ENCODE measurements at regions not wholly inside any gene's neighbourhood (a gene's known extent, or its start where the extent isn't known, plus 50 kb on each side); places are given as distances from the start of the nearest gene placed in this dataset.
"Not testable (repeated sequence)": the region's sequence is repeated elsewhere in the genome, so short reads cannot be mapped to it uniquely, and the experiment has no call there.

DNA sequence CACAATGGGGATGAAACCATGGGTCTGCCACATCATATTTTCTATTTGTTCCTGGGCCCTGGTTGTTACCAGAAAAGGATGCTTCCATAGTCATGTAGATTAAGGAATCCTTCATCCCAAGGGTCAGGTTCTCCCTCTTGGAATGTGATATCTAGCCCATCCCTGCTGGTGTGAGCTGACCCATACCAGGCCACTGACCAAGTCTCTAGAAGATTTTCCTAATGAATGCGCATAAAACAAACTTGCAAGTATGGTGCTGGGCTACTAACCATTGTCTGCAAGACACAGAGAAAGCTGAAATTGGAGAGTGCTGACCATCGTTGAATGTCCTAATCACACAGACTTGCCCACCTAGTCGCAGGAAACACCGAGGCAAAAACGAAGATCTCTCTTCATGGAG, 972.6 kb downstream of the EFNA5 start:
- no peak for DNase-seq (ENCODE audit: low read depth)

DNA sequence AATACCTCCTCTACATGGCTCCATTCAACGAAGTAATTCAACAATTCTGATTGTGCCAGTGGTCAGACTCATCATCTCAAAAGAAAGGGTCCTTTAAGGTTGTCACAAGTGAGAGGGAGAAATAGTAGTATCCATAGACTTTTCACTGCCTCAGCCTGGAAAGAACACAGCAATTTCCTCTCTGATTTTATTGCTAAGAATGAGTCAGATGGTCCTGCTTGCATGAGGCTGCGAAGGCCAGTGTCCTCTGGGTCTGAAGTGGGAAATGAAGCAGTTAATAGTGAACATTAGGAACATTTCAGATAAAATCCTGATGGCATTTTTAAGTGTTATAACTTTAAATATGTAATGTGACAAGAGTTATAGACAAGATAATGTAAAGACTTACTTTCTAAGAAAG, 979.0 kb downstream of the EFNA5 start:
- DNase-seq (ENCODE audit: low read depth), result no peak

DNA sequence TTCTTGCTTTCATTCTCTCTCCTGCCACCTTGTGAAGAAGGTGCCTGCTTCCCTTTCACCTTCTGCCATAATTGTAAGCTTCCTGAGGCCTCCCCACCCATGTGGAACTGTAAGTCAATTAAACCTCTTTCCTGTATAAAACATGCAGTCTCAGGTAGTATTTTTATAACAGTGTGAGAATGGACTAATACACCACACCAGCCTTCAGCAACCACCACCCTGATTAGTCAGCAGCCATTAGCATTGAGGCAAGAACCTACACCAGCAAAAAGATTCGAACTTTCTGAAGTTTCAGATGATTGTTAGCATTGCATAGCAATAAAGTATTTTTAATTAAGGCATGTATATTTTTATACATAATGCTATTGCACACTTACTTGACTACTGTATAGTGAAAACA, 980.2 kb downstream of the EFNA5 start:
- no peak for DNase-seq (ENCODE audit: low read depth)

DNA sequence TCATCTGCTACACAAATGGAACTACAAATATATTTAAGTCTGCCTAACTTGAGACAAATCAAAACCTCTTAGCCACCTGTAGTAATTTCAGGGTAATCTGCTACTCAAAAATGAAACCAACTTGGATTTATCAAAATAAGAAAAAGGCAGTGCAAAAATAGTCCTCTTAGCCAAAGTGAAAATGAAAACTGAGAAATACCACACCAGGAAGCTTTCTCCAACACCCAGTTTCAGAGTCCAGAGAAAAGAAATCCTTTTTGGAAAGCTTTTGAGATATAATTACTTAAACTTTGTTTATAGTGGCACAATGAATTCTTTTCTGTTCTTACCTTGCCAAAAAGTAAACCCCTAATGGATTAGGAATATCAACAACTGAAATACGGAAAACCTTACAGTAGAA, 990.4 kb downstream of the EFNA5 start:
- DNase-seq (ENCODE audit: low read depth), result no peak

DNA sequence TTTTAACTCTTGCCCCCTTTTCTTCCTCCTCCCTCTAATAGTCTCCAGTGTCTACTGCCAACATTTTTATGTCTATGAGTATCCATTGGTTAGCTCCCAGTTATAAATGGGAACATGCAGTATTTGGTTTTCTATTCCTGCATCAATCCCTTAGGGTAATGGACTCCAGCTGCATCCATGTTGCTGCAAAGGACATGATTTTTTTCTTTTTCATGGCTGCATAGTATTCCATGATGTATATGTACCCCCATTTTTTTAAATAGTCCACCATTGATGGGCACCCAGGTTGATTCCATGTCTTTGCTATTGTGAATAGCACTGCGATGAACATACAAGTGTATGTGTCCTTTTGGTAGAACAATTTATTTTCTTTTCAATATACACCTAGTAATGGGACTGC, 993.7 kb downstream of the EFNA5 start:
- DNase-seq (ENCODE audit: low read depth), result no peak

DNA sequence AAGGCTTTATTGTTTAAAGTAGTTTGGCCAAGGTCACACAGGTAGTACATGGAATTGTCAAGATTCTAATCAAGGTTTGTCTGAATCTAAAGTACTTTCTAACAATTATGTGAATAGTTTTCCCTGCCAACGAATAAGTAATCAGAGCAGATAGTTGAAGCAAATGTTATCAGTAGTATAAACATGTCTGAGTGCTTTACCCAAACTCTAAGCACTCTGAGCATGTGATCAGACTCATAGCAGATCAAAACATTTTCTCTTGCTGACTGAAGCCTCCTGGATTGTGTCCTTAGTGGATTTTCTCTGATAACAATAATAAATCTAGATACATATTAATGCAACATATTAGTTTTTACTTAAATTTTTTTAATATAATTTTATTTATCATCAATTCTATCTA, 995.0 kb downstream of the EFNA5 start:
- no peak for DNase-seq (ENCODE audit: low read depth)

DNA sequence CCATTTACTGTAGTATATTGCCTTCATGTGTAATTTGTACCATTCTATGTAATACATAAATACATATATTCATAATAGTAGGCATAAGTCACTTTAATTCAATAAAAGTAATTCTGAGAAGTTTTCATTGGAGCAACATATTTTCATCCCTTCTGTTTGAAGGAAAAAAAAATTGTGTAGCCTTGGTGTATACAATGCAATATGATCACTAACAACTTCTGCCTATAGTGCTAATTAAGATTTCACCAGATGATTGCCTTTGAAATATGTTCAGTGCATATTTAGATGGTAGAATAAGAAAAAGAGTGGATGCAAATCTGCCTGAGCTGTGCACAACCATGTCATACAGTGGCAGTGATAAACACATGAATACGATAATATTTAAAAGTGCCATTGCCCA, 996.8 kb downstream of the EFNA5 start:
- no peak for DNase-seq (ENCODE audit: low read depth)

DNA sequence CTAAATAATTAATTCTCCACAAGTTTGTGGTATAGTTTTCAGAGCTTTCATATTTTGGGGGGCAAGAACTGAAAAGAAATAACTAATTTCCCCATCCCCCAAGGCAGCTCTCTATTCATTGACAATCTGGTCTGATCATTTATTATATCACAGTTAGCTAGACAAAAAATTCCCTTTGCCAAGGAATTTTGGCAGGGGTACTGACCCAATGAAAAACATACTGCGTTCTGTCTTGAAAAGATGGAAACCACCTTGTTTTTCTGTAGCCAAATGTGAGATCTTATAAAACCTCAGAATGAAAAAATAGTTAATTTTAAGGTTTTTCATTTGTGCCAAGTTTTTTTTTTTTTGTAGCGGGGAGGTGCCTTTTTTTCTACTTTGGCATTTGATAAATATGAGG, 1008.9 kb downstream of the EFNA5 start:
- no peak for DNase-seq (ENCODE audit: low read depth)

DNA sequence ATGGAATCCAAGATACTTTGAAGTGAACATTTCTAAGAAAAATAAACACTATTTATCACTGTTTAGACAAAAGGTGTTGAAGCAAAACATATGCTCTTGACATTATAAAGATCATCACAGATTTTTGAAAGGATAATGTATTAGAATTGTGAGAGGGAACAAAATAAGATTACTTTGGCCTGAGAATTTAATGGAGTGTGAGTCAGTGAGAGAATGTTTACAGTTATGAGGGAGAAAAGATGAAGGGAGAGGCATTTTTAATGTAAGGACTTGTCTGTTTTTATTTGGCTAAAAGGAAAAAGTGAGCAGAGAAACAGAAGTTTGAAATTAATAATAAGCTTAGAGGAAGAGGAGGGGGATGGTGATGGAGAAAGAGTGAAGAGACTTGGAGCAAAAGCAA, 1010.1 kb downstream of the EFNA5 start:
- no peak for DNase-seq (ENCODE audit: low read depth)

DNA sequence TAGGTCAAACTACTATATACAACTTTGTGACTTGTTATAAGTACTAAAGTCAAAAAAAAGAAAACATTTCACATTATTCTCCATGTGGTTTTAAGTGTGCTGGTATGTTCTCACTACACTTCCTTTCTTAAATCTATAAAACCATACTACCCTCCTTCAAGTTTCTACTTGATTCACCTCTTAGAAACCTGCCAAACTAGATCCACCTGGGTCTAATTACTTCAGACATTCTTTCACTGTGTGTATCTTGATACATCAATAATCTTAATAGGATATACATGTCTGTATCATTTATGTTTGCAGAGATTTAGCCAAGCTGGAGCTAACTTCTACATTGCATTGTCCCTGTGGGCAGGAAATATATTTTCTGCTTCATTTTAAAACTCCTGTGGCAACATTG, 1012.6 kb downstream of the EFNA5 start:
- DNase-seq (ENCODE audit: low read depth), result no peak

DNA sequence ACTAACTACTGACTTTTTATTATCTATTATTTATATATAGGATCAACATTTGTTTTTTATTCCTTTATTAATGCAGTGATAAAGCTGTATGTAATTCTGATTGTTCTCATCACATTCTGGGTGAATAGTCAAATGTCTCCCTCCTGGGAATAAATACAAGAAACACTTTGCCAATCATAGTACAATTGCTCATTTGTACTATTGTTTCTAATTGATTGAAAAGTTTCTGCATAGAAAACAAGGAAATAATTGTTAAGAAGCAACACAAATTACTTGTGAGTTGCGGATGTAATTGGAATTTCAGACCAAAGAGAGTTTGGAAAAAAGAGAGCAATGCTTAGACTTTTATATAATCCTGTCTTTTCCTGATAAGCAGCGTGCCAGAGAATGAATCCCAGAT, 1013.9 kb downstream of the EFNA5 start:
- DNase-seq (ENCODE audit: low read depth), result no peak

DNA sequence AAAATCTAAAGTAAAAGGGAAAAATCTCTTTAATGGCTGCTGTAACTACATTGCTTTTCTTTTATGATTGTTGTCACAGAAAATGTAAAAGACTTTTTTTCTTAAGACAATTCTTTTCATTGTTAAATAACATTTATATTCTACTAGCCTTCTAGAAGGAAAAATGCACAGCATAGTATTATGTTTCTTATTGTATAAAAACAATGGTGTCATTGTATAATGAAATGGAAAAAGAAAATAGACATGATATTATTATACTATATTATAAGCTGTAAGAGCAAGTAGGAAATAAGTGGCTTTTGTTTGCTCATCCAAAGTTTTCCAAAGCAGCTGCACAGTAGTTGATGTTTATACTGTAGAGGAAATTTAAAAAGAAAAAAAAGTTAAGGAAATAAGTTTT, 1021.7 kb downstream of the EFNA5 start:
- no peak for DNase-seq (ENCODE audit: low read depth)

DNA sequence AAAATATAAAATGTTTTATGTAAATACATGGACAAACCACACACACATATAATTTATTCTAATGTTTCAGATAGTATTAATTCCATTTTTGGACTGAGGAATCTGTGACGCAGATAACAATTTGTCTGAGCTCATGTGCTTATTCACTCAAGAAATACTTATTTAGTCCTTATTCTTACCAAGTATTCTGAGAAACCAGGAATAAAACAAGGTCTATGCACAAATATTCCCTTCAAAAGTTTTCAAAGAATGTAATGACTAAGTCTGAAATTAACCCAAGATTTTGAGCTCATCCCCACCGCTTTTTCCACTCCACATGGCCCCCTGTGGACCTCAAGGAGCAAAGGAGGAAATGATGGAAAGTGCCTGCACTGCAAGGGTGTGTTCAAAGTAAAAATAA, 1022.3 kb downstream of the EFNA5 start:
- DNase-seq (ENCODE audit: low read depth), result no peak

DNA sequence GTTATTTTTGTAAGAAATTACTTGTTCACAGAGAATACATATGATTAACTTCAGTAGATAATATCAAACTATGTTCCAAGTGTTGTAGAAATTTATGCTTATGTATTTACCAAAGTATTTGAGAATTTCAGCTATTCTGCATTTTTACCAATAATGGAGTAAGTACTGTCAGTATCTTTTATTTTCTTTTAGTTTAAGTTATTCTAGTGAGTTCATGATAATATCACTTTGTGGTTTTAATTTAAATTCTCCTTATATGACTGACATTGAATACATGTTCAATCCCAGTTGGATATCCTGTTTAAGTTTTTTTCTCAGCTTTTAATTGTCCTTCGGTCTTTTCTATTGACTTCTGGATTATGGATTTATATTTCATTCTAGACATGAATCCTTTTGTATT, 1024.6 kb downstream of the EFNA5 start:
- no peak for DNase-seq (ENCODE audit: low read depth)

DNA sequence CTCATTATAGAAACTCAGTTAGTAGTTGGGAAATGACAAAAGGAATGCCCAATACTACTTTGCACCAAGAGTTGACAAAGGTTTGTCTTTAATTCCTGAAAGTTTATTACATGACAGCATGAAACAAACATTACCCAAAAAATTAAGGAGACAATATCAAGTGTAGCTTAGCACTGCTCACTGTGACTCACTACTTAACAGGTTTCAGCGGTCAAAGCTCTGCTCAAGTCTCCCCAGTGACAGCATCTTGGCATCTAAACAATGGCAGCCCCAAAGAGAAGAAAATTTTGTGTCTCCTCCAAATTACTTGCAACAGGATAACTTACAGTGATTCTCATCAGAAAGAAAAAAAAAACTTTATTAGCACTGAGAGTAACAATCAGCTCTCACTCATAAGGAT, 1030.2 kb downstream of the EFNA5 start:
- DNase-seq (ENCODE audit: low read depth), result no peak

DNA sequence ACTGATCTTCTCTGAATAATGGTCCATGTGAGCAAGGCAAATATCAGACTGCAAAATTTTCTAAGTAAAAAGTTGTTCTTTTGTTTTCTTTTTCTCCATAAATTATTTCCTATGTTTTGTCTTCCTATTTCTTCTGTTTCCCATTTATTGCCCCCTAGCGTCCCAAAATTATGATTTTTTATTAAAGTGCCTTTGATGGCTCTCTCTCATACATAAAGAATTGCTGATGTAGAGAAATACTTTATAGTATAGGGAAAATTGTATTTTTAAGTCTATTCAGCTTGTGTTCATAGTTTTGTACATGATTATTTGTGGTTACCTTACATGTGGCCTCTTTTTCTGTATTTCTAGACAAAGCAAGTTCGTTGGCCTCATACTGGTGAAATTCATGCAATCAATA, 1031.2 kb downstream of the EFNA5 start:
- no peak for DNase-seq (ENCODE audit: low read depth)

DNA sequence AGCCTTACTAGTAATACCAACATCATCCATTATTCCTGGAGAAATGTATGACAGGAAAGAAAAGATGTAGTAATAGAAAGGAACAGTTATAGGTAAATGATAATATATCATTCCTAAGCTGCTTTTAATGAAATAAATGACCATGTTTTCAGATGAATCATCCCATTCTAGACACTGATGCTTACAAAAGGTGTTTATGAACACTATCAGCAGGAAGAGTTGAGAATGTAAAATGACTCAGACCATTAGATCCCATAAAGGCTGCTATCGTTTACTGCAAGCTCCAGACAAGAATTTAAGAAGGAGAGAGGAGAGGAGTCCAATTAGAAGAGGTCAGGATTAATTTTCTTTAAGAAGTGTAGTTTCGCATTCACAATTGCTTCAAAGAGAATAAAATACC, 1033.5 kb downstream of the EFNA5 start:
- no peak for DNase-seq (ENCODE audit: low read depth)

DNA sequence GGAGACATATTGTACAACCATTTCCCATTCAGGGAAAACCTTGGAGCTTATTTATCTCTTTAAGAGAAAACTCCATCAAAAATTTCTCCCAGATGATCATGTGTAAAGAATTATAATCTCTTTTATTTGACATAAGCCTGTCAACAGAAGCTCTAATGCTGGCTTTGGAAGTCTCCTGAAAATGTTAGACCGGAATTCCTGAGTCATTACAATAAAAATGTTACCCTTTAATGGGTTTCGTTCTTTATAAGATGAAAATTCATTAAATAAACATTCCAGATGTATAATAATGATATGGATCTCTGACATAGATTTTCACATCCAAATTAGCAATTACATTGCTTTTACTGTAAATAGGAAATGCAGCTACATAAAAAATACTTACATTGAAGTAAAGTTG, 1036.4 kb downstream of the EFNA5 start:
- DNase-seq (ENCODE audit: low read depth), result no peak

DNA sequence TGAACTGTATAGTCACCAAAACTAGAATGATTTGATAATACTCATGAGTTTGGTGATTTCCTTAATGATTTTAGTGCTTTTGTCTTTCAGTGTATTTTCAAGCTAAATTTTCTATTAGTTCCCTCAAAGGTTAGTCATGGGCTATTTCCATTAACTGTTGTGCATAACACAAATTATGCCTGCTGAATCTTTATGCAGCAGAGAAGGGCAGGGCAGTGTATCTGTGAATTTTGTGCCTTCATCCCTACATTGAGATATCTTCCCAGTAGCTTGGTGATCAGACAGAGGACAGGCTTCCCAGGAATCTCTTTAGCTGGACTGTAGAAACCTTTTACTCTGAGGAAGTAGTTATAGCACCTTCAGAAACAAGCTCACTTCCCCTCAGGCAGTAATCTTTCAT, 1036.9 kb downstream of the EFNA5 start:
- no peak for DNase-seq (ENCODE audit: low read depth)

DNA sequence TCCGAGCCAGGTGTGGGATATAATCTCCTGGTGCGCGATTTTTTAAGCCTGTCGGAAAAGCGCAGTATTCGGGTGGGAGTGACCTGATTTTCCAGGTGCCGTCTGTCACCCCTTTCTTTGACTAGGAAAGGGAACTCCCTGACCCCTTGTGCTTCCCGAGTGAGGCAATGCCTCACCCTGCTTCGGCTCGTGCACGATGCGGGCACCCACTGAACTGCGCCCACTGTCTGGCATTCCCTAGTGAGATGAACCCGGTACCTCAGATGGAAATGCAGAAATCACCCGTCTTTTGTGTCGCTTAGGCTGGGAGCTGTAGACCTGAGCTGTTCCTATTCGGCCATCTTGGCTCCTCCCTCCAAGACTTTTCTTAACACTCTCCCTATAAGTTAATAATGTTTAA, 1042.3 kb downstream of the EFNA5 start:
- DNase-seq (ENCODE audit: low read depth), result not testable (repeated sequence)

DNA sequence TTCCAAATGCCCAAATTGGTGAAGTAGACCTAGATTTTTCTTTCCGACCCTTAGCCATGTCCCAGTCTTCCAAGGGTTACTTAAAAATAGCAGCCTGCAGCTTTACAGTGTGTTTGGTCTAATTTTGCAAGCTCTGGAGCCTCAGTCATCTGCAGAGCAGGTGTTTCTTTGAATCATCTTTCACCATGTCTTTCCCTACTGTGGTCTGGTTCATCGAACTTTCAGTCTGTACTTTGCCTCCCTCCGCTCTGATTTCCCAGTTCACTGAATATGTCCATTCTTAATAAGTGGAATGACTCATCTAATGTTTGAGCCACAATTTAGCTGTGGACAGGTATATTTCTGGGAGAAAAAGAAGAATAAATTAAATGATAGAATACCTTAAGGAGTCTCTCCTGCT, 1060.7 kb downstream of the EFNA5 start:
- no peak for DNase-seq (ENCODE audit: low read depth)

DNA sequence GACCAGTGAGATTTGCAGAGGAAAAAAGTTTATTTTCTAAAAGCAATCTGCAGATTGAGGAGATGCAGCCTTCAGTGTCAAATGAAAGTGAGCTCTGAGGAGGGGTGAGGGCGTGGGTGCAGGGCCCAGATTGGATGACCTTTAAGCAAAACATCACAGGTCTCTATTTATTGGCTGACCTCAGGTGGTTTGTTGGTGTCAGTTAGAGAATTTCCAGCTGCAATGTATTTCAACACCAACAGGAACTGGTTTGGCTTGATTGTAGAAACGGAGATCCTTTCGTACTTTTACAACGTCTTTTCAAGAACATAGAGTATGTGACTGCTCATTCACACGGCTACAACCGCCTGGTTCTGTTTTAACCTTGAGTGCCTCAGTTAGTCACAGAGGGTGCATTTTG, 1069.1 kb downstream of the EFNA5 start:
- DNase-seq (ENCODE audit: low read depth), result no peak

DNA sequence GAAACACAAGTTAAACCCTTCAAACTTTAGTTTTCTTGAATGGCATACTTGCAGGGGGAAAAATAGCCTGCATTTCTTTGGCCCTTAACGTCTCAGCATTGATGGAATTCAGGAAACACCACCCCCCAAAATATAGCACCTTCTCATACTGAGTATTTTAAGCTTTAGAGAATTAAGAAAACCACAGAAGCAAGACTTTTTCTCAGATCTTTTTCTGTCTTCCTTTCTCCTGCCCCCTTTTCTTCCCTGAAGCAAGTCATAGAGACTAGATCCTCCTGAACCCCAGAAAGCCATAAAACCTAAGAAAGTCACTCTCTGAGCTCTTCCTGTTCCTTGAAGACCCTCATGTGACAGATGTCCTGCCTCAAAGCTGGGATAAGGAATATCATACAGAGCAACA, 1069.9 kb downstream of the EFNA5 start:
- DNase-seq (ENCODE audit: low read depth), result no peak

DNA sequence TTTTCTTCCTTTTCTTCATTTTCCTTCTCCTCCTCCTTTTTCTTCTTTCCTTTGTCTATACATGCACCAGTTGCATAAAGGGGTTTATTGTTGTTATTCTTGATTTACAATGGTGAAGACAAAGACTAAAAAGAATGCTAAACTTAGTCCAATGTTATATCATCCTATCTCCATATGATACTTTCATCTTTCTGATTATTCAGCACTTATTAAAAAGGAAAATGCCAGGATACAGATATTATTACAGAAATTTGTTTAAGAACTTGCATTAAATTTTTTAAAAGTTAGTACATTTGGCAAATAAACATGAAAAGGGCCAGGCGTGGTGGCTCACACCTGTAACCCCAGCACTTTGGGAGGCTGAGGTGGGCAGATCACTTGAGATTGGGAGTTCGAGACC, 1074.9 kb downstream of the EFNA5 start:
- DNase-seq (ENCODE audit: low read depth), result no peak

DNA sequence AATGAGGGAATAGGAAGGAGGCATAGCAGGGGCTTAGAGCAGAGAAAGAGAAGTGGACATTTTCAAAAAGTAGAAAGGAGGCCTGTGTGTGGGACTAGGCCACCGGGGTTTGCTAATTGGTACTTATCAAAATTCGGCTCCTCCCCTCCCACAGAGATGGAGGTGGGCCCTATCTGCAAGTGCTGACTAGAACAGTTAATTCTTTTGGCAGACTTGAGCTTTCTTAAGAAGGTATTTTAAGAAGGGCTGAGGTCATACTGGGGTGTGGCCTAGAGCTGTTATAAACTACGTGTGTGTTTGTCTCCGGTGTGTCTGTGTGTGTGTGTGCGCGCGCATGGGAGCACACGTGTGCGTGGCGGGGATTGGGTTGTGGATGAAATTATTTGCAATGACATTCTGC, 1086.5 kb downstream of the EFNA5 start:
- no peak for DNase-seq (ENCODE audit: low read depth)

DNA sequence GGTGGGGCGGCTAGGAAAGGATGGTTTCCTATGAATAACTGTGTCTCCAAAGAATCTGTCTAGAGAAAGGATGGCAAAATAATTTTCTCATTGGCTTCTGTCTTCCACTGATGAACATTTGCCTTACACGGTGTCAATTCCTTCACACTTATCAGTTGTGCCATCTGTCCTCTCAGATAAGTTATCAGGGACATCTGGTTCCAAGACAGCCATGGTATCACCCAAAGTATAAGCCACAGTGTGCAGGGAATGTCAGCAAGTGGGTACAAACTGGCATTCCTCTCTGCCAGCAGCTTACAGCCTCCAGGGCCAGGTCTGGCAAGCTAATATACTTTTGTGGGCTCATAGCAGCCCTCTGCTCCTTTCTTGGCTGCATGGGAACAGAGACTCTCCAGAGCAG, 1092.0 kb downstream of the EFNA5 start:
- DNase-seq (ENCODE audit: low read depth), result no peak

Data from fibroblast of gingiva (primary cell).